ENCODE measurements at regions not wholly inside any gene's neighbourhood (a gene's known extent, or its start where the extent isn't known, plus 50 kb on each side); places are given as distances from the start of the nearest gene placed in this dataset.
"Not testable (repeated sequence)": the region's sequence is repeated elsewhere in the genome, so short reads cannot be mapped to it uniquely, and the experiment has no call there.

DNA sequence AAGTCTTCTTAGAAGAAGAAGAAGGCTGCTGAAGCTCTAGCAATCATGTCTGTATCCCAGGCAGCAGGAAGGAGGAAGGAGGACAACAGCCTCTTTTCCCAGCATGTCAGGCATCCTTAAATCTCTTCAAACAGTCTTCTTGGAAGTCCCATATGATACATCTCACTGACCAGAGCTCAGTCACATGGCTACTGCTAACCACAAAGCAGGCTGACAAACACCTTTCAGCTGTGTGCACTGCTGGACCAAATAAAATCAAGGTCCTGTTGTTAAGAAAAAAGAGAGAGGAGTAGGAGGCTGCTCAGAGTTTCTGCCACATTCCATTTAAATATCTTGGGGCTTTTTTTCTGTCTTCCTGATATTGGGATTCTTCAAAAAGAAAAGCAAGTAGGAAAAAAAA, 203.4 kb upstream of the PELI2 start:
- DNase-seq (ENCODE audit: extremely low read depth, low read depth) = no peak
- TF ChIP-seq, protein P1, sequence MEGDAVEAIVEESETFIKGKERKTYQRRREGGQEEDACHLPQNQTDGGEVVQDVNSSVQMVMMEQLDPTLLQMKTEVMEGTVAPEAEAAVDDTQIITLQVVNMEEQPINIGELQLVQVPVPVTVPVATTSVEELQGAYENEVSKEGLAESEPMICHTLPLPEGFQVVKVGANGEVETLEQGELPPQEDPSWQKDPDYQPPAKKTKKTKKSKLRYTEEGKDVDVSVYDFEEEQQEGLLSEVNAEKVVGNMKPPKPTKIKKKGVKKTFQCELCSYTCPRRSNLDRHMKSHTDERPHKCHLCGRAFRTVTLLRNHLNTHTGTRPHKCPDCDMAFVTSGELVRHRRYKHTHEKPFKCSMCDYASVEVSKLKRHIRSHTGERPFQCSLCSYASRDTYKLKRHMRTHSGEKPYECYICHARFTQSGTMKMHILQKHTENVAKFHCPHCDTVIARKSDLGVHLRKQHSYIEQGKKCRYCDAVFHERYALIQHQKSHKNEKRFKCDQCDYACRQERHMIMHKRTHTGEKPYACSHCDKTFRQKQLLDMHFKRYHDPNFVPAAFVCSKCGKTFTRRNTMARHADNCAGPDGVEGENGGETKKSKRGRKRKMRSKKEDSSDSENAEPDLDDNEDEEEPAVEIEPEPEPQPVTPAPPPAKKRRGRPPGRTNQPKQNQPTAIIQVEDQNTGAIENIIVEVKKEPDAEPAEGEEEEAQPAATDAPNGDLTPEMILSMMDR (IDR thresholded peaks at IDR 0.05; ENCODE audit: low read depth, low read length) = no peak

DNA sequence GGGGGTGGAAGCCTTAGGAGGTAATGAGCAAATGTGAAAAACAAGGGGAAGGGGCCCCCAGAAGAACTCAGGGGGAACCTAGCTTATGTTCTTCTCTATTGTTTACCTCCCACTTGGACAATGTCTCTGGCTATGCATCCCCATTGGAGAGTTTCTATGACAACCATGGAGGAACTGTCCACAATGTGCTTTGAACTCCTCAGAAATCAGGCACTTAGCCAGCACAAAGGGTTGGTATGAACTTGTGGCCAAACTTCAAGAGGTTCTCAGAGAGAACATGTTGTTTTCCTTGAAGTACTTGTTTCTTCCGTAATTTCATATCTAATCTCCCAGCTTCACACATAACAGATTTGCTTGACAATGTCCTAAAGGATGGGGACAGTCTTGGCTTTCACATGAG, 202.8 kb upstream of the PELI2 start:
- no peak for DNase-seq (ENCODE audit: extremely low read depth, low read depth)
- TF ChIP-seq, protein P1 (IDR thresholded peaks at IDR 0.05; ENCODE audit: low read depth, low read length) = no peak

DNA sequence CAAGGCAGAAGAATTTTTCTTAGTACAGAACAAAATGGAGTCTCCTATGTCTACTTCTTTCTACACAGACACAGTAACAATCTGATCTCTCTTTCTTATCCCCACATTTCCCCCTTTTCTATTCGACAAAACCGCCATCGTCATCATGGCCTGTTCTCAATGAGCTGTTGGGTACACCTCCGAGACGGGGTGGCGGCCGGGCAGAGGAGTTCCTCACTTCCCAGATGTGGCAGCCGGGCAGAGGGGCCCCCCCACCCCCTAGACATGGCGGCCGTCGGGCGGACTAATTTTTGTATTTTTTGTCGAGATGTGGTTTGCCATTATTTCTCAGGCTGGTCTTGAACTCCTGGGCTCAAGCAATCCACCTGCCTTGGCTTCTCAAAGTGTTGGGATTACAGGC, 198.4 kb upstream of the PELI2 start:
- DNase-seq (ENCODE audit: extremely low read depth, low read depth) = not testable (repeated sequence)

DNA sequence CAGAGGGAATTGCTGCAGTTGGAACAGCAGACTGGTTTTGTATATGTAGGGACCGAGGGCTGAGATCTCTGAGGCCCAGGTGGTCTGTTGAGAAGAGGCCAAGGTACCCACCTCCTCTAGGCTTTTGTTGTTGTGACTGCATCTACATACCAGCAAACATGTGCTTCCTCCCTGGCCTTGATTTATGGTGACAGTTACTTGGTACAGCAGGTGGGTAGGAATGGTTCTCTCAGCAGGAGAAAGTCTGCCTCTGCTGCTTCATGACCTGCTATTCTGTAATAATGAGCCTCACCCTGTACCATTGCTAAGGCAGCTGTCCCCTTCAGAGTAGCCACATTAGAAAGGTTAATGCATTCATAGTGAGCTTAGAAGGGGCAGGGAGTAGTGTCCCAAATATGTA, 196.7 kb upstream of the PELI2 start:
- TF ChIP-seq, protein P1 (IDR thresholded peaks at IDR 0.05; ENCODE audit: low read depth, low read length) = no peak
- DNase-seq (ENCODE audit: extremely low read depth, low read depth) = no peak

DNA sequence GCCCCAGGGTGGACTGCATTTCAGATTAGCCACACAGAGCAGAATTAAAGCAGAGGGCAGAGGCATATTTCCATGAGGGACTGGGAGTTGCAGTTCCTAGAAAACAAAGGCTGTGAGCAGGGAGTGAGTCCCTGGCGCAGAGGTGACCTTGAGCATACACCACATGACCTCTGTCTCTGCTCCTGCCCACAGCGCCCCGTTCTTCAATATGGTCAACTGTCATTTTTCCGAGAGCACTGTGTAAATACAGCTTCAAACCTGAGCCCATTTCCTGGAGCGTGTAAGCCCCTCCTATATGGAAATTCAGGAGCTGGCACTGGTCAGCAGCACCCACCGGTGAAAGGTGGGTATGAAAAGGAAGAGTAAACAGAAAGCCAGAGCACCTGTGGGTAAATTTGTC, 192.2 kb upstream of the PELI2 start:
- TF ChIP-seq, protein P1 (IDR thresholded peaks at IDR 0.05; ENCODE audit: low read depth, low read length) = no peak
- no peak for DNase-seq (ENCODE audit: extremely low read depth, low read depth)

DNA sequence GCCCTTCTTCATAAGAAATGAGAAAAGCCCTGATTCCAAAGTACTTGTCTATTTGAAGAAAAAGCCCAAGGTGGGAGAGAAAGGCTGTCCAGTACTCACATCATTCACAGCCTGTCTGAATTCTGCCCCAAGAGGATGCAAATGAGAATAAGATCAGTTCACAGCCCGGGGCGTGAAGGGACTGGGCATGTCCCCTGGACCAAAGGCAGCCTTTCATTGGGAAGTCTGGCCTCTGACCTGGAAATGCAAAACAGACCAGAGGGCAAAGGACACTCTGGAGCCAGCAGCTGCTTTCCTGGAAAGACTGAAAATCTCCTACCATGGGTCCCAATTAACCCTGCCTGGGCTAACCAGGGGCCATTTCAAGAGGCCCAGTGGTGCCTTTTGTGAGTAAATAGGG, 191.2 kb upstream of the PELI2 start:
- no peak for DNase-seq (ENCODE audit: extremely low read depth, low read depth)
- TF ChIP-seq, protein P1 (IDR thresholded peaks at IDR 0.05; ENCODE audit: low read depth, low read length) = no peak

DNA sequence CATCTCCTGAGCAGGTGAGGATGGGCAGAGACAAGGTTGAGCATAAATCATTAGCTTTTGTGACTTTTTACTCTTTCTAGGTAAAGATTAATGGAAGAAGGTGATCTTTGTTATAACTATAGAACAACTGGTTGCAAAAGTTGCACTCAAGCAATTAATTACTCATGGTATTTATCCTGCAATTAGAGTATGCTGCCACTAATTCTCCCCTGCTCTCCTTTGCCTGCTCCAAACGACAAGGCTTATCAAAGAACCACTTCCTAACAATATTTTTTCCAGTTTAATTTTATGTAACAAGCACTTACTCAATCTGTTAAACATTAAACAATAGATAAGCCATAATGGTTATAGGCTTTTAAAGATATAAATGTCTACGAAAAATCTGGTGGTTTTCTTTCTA, 189.9 kb upstream of the PELI2 start:
- TF ChIP-seq, protein P1 (IDR thresholded peaks at IDR 0.05; ENCODE audit: low read depth, low read length) = no peak
- no peak for DNase-seq (ENCODE audit: extremely low read depth, low read depth)

DNA sequence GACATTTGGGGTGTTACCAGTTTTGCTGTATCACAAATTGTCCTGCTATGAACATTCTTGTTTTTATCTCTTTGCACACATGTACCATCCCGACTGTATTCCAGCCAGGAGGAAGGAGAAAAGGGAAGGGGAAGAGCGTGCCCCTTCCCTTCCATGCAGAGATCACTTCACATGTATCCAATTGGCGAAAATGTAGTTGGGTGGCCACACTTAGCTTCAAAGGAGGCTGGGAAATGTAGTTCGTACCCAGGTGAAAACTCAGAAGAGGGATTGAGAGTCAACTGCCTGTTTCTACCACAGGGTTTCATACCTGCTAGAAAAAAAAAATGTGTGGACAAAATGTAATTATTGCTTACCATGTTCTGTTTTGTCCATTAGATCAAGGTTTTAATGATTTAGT, 189.1 kb upstream of the PELI2 start:
- DNase-seq (ENCODE audit: extremely low read depth, low read depth) = no peak
- TF ChIP-seq, protein P1 (IDR thresholded peaks at IDR 0.05; ENCODE audit: low read depth, low read length) = no peak
